ENCODE measurements at regions not wholly inside any gene's neighbourhood (a gene's known extent, or its start where the extent isn't known, plus 50 kb on each side); places are given as distances from the start of the nearest gene placed in this dataset.

GRCh38 chr4:11485926-11486325, 57.2 kb upstream of the HS3ST1 start:
- no peaks in the 10 kb centered on the region for H3K9me3 ChIP-seq (ENCODE audit: control insufficient read depth in 4 of 4, low read length in 3 of 4)
- no peak overlapping the region for H3K4me3 ChIP-seq (ENCODE audit: low read depth in 1 of 3, low read length in 3 of 3)
- H3K27me3 ChIP-seq (ENCODE audit: control insufficient read depth in 4 of 4, insufficient read depth in 4 of 4, low read length in 3 of 4), result no peaks in the 10 kb centered on the region
- no peaks in the 10 kb centered on the region for H3K36me3 ChIP-seq (ENCODE audit: control insufficient read depth in 4 of 4, insufficient read depth in 3 of 4, low read depth in 1 of 4, low read length in 3 of 4)
- H3K4me1 ChIP-seq (ENCODE audit: control insufficient read depth in 4 of 4, insufficient read depth in 4 of 4, low read length in 3 of 4), result no peaks in the 10 kb centered on the region
- no peak overlapping the region for H3K27ac ChIP-seq (ENCODE audit: low read depth in 1 of 2, low read length in 2 of 2)
- no peak for TF ChIP-seq TAF1 (conservative IDR thresholded peaks at IDR 0.05)
- no peak for TF ChIP-seq FOXA1 (IDR thresholded peaks at IDR 0.05)
- TF ChIP-seq YY1 (IDR thresholded peaks at IDR 0.05), result no peak
- no peak for TF ChIP-seq HNF4G (IDR thresholded peaks at IDR 0.05)
- no peak for TF ChIP-seq REST (IDR thresholded peaks at IDR 0.05)
- TF ChIP-seq NR2F2 (IDR thresholded peaks at IDR 0.05), result no peak
- TF ChIP-seq RAD21 (IDR thresholded peaks at IDR 0.05), result no peak
- no peak for TF ChIP-seq RXRA (IDR thresholded peaks at IDR 0.05)
- TF ChIP-seq, protein P1, sequence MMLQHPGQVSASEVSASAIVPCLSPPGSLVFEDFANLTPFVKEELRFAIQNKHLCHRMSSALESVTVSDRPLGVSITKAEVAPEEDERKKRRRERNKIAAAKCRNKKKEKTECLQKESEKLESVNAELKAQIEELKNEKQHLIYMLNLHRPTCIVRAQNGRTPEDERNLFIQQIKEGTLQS (IDR thresholded peaks at IDR 0.05), result no peak
- TF ChIP-seq SP1 (IDR thresholded peaks at IDR 0.05), result no peak
- no peak for TF ChIP-seq HNF4A (conservative IDR thresholded peaks at IDR 0.05)
- TF ChIP-seq, protein P2, sequence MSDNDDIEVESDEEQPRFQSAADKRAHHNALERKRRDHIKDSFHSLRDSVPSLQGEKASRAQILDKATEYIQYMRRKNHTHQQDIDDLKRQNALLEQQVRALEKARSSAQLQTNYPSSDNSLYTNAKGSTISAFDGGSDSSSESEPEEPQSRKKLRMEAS (IDR thresholded peaks at IDR 0.05), result no peak
- TF ChIP-seq, protein P3, sequence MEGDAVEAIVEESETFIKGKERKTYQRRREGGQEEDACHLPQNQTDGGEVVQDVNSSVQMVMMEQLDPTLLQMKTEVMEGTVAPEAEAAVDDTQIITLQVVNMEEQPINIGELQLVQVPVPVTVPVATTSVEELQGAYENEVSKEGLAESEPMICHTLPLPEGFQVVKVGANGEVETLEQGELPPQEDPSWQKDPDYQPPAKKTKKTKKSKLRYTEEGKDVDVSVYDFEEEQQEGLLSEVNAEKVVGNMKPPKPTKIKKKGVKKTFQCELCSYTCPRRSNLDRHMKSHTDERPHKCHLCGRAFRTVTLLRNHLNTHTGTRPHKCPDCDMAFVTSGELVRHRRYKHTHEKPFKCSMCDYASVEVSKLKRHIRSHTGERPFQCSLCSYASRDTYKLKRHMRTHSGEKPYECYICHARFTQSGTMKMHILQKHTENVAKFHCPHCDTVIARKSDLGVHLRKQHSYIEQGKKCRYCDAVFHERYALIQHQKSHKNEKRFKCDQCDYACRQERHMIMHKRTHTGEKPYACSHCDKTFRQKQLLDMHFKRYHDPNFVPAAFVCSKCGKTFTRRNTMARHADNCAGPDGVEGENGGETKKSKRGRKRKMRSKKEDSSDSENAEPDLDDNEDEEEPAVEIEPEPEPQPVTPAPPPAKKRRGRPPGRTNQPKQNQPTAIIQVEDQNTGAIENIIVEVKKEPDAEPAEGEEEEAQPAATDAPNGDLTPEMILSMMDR (IDR thresholded peaks at IDR 0.05; ENCODE audit: low read depth, low read length, missing input control), result no peak
- no peak for TF ChIP-seq JUND (IDR thresholded peaks at IDR 0.05)
- no peak for TF ChIP-seq EGR1 (IDR thresholded peaks at IDR 0.05; ENCODE audit: low read depth in 2 of 2)
- TF ChIP-seq, protein P4, sequence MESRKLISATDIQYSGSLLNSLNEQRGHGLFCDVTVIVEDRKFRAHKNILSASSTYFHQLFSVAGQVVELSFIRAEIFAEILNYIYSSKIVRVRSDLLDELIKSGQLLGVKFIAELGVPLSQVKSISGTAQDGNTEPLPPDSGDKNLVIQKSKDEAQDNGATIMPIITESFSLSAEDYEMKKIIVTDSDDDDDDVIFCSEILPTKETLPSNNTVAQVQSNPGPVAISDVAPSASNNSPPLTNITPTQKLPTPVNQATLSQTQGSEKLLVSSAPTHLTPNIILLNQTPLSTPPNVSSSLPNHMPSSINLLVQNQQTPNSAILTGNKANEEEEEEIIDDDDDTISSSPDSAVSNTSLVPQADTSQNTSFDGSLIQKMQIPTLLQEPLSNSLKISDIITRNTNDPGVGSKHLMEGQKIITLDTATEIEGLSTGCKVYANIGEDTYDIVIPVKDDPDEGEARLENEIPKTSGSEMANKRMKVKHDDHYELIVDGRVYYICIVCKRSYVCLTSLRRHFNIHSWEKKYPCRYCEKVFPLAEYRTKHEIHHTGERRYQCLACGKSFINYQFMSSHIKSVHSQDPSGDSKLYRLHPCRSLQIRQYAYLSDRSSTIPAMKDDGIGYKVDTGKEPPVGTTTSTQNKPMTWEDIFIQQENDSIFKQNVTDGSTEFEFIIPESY (IDR thresholded peaks at IDR 0.05), result no peak
- TF ChIP-seq FOXA2 (IDR thresholded peaks at IDR 0.05), result no peak
- H3K9ac ChIP-seq (ENCODE audit: low read depth in 1 of 2, low read length in 2 of 2), result no peak overlapping the region
- 80% methylated on average over 2 of the region's 2 CpGs for WGBS
- no peak for DNase-seq (ENCODE audit: low spot score)

DNA sequence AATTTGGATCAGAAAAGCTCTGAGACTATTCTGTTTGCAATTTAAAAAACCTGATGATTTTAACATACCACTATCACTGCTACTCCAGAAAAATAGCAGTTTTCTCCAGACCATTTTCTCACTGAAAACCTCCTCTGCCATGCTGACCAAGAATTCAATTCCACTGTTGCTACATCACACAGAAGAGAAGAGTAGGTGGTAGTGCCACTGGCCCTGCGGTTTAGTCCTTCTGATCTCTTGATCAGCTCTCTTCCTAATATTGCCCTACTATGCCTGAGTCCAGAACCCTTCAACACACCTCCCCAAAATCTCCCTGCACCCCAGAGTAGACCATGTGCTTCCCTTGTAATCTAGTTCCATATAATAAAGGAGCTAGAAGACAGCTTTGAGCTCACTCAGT, 55.8 kb upstream of the HS3ST1 start:
- 91% methylated on average over 1 of the region's 1 CpG for WGBS
- no peak overlapping the region for H3K27ac ChIP-seq (ENCODE audit: low read depth in 1 of 2, low read length in 2 of 2)
- no peak overlapping the region for H3K4me3 ChIP-seq (ENCODE audit: low read depth in 1 of 3, low read length in 3 of 3)
- no peak for TF ChIP-seq HNF4A (conservative IDR thresholded peaks at IDR 0.05)
- TF ChIP-seq EGR1 (IDR thresholded peaks at IDR 0.05; ENCODE audit: low read depth in 2 of 2), result no peak
- TF ChIP-seq, protein P1 (IDR thresholded peaks at IDR 0.05), result no peak
- no peak for TF ChIP-seq YY1 (IDR thresholded peaks at IDR 0.05)
- no peak for TF ChIP-seq RXRA (IDR thresholded peaks at IDR 0.05)
- TF ChIP-seq TAF1 (conservative IDR thresholded peaks at IDR 0.05), result no peak
- no peak for TF ChIP-seq RAD21 (IDR thresholded peaks at IDR 0.05)
- no peak for TF ChIP-seq HNF4G (IDR thresholded peaks at IDR 0.05)
- TF ChIP-seq, protein P2 (IDR thresholded peaks at IDR 0.05), result no peak
- TF ChIP-seq JUND (IDR thresholded peaks at IDR 0.05), result no peak
- TF ChIP-seq SP1 (IDR thresholded peaks at IDR 0.05), result no peak
- TF ChIP-seq GABPA (IDR thresholded peaks at IDR 0.05 in 1 of 2, conservative IDR thresholded peaks at IDR 0.05 in 1 of 2), result no peak
- TF ChIP-seq, protein P3 (IDR thresholded peaks at IDR 0.05; ENCODE audit: low read depth, low read length, missing input control), result no peak
- no peak for TF ChIP-seq NR2F2 (IDR thresholded peaks at IDR 0.05)
- TF ChIP-seq, protein P4 (IDR thresholded peaks at IDR 0.05), result no peak
- no peaks in the 10 kb centered on the region for H3K4me1 ChIP-seq (ENCODE audit: control insufficient read depth in 4 of 4, insufficient read depth in 4 of 4, low read length in 3 of 4)
- H3K9me3 ChIP-seq (ENCODE audit: control insufficient read depth in 4 of 4, low read length in 3 of 4), result peaks cover 0 to under 1% (median 0%) of the 10 kb centered on the region in 4 donors
- no peaks in the 10 kb centered on the region for H3K36me3 ChIP-seq (ENCODE audit: control insufficient read depth in 4 of 4, insufficient read depth in 3 of 4, low read depth in 1 of 4, low read length in 3 of 4)
- no peak overlapping the region for H3K9ac ChIP-seq (ENCODE audit: low read depth in 1 of 2, low read length in 2 of 2)
- H3K27me3 ChIP-seq (ENCODE audit: control insufficient read depth in 4 of 4, insufficient read depth in 4 of 4, low read length in 3 of 4), result no peaks in the 10 kb centered on the region
- DNase-seq (ENCODE audit: low spot score), result no peak
